GM12872 (cell line): ENCODE measurements at regions not wholly inside any gene's neighbourhood (a gene's known extent, or its start where the extent isn't known, plus 50 kb on each side); places are given as distances from the start of the nearest gene placed in this dataset.

ENCODE experiments used
- CTCF ChIP-seq: IDR thresholded peaks from 3 replicates; pipeline ENCODE4 v1.5.1; 2011; ENCODE audit warnings: low read depth, mild to moderate bottlenecking, low read length, moderate library complexity; ENCODE audit not compliant: insufficient read depth

- no peak for TF ChIP-seq CTCF
These were observed 419.4 kb upstream of the CLINT1 start for GRCh38 chr5:158278216-158278925.

GRCh38 chr5:158277276-158277675, 418.3 kb upstream of the CLINT1 start:
- no peak for TF ChIP-seq CTCF

- no peak for TF ChIP-seq CTCF
These were observed 417.7 kb upstream of the CLINT1 start for GRCh38 chr5:158276692-158277091.

- no peak for TF ChIP-seq CTCF
These were observed 416.6 kb upstream of the CLINT1 start for GRCh38 chr5:158275511-158275910.

- TF ChIP-seq CTCF = no peak
These were observed 414.1 kb upstream of the CLINT1 start for GRCh38 chr5:158273035-158273434.

- TF ChIP-seq CTCF = no peak
These were observed 413.5 kb upstream of the CLINT1 start for GRCh38 chr5:158272409-158272808.

- TF ChIP-seq CTCF = no peak
These were observed 412.1 kb upstream of the CLINT1 start for GRCh38 chr5:158270996-158271554.
